Neural cell (in vitro differentiated cells): ENCODE measurements at regions not wholly inside any gene's neighbourhood (a gene's known extent, or its start where the extent isn't known, plus 50 kb on each side); places are given as distances from the start of the nearest gene placed in this dataset.

Experiments used
- CTCF ChIP-seq: fragments of 450-650 bp; IDR thresholded peaks from 2 replicates; pipeline ENCODE4 v1.5.1; 2014; ENCODE audit warnings: antibody characterized with exemption, mild to moderate bottlenecking, moderate library complexity; ENCODE audit not compliant: poor library complexity, severe bottlenecking
- EP300 ChIP-seq: fragments of 450-650 bp; conservative IDR thresholded peaks from 2 replicates; pipeline ENCODE4 v1.6.1; 2014; ENCODE audit warnings: antibody characterized with exemption, mild to moderate bottlenecking, moderate library complexity; ENCODE audit not compliant: poor library complexity, severe bottlenecking
- MXI1 ChIP-seq: fragments of 450-650 bp; conservative IDR thresholded peaks from 2 replicates; pipeline ENCODE4 v1.6.1; 2014; ENCODE audit warnings: antibody characterized with exemption, mild to moderate bottlenecking; ENCODE audit not compliant: poor library complexity, severe bottlenecking
- POLR2AphosphoS5 ChIP-seq: IDR thresholded peaks from 2 replicates; pipeline ENCODE4 v1.6.1; 2012
- RAD21 ChIP-seq: fragments of 450-650 bp; conservative IDR thresholded peaks from 2 replicates; pipeline ENCODE4 v1.6.1; 2014; ENCODE audit warnings: antibody characterized with exemption, mild to moderate bottlenecking, moderate library complexity
- REST ChIP-seq: IDR thresholded peaks from 2 replicates; pipeline ENCODE4 v1.6.1; 2012; ENCODE audit warnings: borderline replicate concordance

GRCh38 chr5:161085056-161085455 lies 233.0 kb upstream of the ATP10B start:
- no peak for TF ChIP-seq CTCF
- TF ChIP-seq MXI1, result no peak
- no peak for TF ChIP-seq POLR2AphosphoS5
- no peak for TF ChIP-seq EP300
- no peak for TF ChIP-seq REST
- TF ChIP-seq RAD21, result no peak
